ENCODE measurements at regions not wholly inside any gene's neighbourhood (a gene's known extent, or its start where the extent isn't known, plus 50 kb on each side); places are given as distances from the start of the nearest gene placed in this dataset.

DNA sequence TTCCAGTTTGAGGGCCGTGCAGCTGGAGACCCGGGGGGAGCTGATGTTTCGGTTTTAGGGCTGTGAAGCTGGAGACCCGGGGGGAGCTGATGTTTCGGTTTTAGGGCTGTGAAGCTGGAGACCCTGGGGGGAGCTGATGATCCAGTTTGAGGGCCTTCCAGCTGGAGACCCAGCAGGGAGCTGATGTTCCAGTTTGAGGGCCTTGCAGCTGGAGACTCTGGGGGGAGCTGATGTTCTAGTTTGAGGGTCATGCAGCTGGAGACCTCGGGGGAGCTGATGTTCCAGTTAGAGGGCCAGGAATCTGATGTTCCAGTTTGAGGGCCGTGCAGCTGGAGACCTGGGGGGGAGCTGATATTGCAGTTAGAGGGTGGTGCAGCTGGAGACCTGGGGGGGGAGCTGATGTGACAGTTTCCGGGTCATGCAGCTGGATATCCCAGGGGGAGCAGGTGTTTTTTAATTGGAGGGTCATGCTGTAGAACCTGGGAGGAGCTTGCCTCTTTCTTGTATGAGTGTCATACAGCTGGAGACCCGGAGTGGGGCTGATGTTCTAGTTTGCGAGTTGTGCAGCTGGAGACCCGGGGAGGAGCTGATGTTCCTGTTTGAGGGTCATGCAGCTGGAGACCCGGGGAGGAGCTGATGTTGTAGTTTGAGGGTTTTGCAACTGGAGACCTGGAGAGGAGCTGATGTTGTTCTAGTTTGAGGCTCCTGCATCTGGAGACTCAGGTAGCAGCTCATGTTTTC is 153.2 kb downstream of the RTP5 start:
- DNase-seq (ENCODE audit: low spot score), result peak; percentile 37

DNA sequence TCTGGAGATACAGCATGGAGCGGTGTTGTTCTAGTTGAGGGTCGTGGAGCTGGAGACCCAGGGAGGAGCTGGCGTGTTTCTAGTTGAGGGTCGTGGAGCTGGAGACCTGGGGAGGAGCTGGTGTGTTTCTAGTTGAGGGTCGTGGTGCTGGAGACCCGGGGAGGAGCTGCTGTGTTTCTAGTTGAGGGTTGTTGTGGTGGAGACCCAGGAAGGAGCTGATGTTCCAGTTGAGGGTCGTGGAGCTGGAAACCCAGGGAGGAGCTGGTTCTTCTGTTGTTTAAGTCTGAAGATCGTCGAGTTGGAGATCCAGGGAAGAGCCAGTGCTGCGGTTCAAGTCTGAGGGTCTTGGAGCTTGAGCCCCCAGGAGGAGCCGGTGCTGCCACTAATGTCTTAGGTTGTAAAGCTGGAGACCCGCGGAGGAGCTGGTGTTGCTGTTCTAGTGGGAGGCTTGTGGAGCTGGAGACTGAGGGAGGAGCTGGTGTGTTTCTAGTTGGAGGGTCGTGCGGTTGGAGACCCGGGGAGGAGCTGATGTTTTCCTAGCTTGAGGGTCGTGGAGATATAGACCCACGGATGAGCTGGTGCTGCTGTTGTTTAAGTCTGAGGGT is 155.3 kb downstream of the RTP5 start:
- peak; percentile 73 for DNase-seq (ENCODE audit: low spot score)

DNA sequence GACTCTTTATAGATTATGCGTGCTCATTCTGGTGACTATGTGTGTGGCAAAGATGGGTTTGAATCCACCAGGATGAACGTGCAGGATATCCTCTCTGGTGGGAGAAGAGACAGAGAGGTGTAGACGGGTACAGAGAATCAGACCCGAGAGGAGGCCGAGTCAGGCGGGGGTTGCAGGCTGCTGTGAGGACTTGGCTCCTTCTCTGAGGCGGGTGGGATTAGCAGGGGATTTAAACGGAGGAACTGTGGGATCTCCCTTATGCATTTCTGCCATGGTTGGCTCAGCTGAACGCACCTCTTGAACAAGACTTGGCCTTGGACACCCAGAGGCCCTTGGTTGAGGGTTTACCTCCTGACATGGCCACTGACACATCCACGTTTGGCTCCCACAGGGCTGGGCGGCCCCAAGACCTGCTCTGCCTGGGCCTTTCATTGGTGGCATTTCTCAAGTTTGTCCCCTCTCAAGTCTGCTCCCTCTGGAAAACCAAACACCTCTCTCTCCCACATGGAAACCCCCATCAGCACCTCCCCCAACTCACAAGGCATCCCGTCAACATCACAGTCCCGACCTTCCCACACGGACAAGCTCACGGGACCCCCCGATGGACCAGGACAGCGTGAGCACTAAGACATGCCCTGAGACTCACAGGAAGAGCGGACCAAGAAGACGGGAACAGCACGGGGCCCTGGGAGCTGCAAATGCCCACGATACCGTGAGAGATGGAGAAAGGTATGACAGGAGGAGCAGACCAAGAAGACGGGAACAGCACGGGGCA is 158.3 kb downstream of the RTP5 start:
- DNase-seq (ENCODE audit: low spot score), result peak; percentile 65

DNA sequence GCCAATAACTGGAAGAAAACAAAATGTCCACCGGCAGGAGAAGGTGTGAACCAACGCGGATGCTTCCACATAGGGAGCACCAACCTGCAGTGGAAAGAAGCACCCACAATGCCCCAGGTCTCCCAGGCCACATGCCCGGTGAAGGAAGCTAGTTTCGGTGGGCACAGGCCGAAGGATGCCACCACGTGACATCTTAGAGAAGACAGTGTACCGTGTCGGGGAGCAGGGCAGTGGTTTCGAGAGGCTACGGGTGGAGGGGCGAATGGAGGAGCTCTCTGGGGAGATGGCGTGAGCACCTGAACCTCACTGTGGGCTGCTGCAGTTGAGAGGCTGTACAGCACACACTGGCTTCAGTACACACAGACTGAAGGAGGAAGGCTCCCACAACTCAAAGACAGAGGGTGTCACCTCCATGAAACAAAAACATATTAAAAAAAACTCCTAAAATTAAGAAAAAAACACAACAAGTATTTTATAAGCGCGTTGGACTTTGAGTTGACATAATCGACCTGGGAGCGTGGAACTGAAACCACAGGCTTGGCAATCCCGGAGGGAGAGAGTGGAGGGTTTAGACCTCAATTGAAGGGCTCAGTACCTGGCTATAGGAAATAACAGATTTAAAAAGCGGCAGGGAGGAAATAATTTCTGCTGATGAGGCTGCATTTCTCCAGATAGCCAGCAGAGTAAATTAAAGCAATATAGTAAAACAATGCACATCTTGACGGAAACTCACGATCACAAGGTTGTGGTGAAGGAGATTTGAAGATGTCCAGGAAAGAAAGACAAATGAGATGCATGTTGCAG is 160.1 kb downstream of the RTP5 start:
- peak; percentile 69 for DNase-seq (ENCODE audit: low spot score)

DNA sequence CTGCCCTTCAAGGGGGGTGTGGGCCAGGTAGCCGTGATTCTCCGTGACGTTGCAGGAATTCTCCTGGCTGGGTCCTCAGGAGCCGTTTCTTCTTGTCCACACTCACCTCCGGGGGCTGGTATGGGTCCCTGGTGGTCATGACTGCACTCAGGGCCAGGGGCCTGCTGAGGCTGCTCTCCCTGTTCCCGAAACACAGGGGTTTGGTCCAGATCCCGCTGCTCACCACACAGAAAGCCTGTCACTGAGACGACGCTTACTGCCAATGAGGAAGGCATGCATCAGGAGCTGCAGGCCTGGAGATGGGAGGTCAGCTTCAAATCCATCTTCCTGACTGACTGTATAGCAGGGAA is 160.7 kb downstream of the RTP5 start:
- peak; percentile 18 for DNase-seq (ENCODE audit: low spot score)

DNA sequence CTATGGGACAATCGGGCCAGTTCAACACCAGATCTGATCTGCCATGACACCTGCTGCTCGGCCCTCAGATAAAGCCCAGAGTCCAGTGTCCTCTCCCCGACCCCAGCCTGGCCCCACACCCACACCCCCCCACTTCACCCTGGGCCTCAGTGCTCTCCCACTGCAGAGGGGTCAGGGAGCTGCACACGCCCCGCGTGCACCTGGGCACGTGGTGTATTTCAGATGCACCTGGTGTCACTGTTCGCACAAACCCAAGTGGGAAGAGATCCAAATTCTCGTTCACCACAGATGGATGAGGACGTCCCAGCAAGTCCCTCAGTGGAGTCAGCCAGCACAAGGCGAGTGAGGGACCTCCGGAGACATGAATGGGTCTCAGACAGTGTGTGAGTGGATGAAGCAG is 161.3 kb downstream of the RTP5 start:
- DNase-seq (ENCODE audit: low spot score), result peak; percentile 59

DNA sequence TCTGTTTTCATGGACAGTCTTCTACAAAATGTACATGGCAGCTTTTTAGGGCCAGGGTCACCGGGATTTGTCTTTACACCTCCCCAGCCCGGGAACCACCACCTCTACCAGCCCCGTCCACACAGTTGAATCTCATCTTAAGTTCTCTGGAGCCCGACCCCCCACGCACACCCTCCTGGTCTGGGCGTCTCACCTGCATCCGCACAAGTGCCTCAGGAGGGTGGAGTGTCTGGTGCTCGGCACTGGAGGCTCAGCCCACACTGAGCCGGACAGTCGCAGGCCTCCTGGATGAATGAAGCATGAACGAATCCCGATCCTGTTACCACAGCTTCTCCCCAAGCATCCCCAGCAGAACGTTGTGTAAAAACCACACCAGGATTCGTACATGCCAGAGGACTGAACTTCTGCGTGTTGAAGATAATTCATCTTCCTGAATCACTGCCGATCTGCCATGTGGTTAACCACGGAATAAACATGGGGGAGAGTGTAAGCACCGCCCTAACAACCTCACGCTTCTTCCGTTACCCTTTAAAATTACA is 162.0 kb downstream of the RTP5 start:
- peak; percentile 45 for DNase-seq (ENCODE audit: low spot score)

DNA sequence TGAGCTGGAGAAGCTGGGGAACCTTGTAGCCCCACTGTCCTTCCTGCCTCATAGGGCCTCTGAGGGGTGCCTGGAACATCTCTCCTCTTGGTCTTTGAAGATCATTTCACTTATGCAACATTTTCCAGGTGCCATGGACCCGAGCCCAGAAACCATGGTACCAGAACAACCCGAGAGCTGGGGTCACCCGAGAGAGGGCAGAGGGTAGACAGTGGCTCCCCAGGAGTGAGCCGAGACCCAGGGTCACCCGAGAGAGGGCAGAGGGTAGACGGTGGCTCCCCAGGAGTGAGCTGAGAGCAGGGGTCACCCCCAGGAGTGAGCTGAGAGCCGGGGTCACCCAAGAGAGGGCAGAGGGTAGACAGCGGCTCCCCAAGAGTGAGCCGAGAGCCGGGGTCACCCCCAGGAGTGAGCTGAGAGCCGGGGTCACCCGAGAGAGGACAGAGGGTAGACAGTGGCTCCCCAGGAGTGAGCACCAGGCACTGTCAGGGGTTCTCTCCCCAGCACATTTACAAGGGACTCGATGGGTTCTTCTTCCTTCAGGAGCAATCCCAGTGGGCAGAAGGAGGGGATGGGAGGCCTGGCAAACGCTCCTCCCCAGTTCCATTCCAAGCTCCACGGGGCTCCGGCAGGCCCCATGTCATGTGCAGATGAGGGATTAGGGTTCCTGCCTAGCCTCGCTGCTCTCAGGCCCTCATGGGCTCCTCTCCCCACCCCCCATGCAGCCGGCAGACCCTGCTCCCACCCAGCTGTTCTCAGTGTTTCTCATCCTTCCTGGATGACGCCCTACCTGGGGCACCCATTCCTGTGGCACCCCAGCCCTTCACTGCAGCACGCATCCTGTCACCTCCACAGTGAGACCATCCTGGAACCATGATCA is 163.5 kb downstream of the RTP5 start:
- peak; percentile 60 for DNase-seq (ENCODE audit: low spot score)

DNA sequence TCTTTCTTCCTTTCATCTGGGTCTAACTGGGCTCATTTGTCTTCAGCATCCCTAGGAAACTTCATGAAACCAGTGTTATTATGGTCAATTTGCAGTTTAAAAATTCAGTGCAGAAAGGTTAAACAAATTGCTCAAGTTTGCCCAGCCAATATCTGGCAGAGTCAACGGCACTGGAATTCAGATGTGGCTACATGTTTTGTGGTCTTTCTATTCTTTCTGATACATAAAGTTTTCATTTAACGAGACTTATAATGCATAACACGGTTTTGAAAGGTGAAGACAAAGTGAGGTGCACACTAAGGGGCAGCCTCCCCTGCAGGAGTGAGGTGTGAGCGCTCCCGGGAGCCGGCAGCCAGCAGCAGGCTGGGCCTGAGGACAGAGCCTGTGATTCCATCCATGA is 164.6 kb downstream of the RTP5 start:
- peak; percentile 14 for DNase-seq (ENCODE audit: low spot score)

DNA sequence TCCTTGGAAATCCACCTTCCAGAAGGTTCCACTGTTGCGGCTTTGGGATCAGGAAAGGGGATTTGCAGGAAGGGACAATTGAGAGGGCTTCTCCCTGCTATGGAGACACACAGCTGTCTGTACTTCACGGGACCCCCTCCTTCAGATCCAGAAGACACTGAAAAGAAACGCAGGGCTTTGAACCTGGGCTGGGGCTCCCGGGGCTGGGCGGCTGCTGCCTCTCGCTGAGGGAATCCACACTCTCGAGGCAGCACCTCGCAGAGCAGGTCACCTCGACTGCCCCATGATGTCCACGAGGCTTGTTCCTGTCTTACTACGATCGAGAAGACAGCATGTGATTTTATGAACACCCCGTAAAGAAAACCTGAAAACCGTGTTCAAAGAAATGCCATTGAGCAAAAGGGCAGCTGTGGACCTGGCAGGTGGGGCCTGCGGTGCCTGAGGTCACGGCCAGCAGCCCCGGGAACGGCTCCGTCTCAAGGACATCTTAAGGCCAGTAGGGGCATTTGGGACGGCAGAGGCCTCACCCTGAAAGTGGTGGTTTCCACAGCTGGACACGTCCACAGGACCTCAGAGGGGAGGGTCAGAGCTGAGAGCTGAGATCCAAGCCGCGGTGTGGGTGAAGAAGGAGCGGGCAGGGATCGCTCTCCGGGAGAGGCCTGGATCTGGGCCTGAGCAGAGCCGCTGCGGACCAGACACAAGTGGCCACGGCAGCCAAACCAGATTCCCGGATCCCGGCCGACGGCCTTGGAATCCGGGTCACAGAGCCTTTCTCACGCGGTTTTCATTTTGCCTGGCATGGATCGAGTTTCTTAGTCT is 165.7 kb downstream of the RTP5 start:
- DNase-seq (ENCODE audit: low spot score), result peak; percentile 89

DNA sequence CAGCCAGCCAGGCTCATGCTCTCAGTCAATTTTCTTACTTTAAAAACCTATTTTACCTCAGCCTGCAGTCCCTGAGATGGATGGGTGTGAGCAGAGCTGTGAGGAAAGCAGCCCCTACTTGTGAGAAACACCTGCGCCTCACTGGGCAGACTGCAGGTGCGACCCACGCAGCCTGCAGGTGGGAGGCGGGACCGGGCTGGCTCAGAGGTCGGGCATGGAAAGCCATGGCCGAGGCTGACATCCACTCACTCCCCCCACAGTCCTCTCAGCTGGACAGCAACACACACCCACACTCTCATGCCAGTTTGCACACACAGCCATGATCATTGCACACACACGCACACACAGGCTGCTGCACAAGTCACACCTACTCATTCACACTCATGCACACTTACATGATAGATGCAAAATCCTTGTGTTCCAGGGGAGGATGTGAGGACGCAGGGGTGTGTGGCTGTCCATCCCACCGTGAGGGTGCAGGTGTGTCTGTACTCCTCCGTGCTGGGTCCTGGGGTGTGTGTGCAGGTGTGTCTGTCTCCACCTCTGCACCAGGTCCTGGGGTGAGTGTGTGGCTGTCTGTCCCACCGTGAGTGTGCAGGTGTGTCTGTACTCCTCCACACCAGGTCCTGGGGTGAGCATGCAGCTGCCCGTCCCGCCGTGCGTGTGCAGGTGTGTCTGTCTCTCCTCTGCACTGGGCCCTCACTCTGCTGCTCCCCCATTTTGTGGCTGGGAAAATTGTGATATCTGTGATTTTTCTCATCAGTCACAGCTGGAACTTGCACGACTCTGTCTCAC is 166.5 kb downstream of the RTP5 start:
- peak; percentile 65 for DNase-seq (ENCODE audit: low spot score)

DNA sequence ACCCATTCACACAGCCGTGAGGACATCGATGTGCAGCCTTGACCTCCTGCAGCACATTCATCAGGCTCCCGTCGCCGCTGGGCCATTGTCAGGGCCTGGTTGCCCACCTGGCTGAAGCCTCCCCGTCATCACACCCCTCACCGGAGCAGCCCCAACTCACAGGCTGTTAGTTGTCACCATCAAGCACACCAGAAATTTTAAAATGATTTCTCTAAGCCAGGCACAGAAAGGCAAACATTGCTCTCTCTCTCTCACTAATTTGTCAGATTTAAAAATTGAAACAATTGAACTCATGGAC is 167.1 kb downstream of the RTP5 start:
- DNase-seq (ENCODE audit: low spot score), result no peak

DNA sequence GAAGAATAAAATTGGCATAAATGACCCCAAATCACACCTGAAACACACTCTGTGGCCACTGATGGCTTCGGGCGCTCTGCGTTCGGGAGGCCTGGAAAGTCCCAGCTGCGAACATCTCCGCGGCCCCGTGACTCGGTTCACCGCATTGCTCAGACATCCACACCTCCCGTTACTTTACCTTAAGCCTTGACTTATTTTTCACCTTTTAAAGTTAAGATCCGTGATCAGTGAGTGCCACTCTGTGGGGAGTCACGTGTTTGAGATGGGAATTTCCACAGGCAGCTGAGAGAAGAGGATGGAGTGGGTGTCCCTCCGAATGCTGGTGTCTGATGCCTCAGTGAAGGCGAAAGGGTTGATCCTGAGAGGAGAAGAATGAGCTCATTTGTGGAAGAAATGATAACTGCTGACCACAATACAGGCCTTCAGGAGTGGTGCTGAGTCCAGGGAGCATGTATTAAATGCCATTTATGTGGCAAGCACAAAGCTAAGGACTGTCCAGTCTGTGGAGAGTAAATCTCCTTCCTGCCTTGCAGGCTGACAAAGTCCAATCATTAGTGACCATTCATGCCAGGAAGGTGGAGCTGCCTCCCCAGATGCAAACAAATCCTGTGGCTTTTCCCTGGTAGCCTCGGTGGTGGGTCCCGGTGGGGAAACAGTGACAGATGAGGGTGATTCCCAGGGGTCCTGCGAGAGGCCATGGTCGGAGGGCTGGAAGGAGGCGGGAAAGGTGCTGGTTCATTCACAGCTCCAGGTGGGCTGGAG is 168.8 kb downstream of the RTP5 start:
- peak; percentile 60 for DNase-seq (ENCODE audit: low spot score)

DNA sequence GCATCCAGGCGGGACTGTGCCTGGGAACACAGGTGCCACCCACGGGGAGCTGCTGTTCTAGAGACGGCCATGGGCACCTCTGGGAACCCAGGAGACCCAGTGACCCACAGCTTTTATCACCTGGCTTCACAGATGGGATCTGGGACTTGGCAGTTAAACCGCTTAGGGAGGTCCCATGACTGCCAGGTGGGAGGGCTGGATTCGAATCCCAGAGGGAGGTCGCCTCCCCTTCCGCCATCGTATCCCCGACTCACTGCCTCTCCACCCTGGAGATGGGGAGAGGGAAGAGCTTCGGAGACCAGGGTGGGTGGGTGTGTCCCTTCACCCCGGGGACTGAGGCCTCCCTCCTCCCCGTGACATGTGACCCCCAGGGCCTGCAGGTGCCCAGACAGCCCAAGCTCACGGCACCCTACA is 169.4 kb downstream of the RTP5 start:
- peak; percentile 76 for DNase-seq (ENCODE audit: low spot score)

DNA sequence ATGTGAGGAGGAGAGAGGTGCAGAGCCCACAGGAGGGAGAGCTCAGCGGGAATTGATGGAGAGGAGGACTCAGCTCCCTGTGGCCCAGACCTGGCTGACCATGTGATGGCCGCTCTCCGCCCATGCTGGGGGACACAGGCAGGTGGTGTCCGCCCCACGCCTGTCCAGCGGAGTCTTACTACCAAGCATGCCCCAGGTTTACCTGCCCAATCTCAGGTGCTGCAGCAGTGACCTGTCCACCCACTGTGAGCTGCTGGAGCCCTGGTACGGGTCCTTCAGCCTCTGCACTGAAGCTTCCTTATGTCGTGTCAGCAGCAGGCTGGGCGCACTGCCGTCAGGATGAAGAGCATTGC is 170.8 kb downstream of the RTP5 start:
- DNase-seq (ENCODE audit: low spot score), result peak; percentile 77

DNA sequence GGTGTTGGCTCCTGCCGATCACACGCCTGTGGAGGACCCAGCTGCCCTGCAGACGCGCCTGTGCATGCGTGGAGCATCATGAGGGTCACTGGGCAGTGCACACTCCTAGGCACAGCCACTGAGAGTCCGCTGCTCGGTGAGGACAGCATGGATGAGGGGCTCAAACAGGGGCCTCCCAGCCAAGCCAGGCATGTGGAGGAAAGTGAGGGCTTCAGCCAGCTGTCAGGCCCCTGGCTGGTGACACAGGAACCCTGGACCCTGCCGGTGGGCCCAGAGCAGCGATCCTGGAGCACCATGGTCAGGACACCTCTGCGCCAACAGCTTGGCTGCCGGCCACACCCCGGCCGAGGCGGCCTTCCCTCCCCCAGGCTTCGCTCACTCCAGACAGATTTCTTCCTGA is 171.2 kb downstream of the RTP5 start:
- DNase-seq (ENCODE audit: low spot score), result peak; percentile 85

DNA sequence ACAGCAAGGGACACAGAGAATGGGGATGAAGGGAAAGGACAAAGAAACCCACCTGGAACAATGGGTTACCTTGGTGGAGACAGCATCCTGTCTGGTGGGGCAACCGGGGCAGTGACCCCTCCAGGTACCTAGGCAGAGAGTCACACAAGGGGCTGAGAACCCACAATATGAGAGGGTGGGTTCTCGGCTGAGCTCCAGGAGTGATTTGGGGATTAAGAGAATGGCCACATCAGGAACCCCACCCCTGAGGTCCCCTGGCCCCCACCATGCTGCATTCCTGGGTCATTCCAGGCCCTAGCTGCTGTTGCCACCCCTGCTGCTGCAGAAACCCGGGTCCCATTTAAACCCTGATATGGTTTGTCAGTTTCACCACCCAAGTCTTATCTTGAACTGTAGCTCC is 172.3 kb downstream of the RTP5 start:
- peak; percentile 60 for DNase-seq (ENCODE audit: low spot score)
